ENCODE measurements at regions not wholly inside any gene's neighbourhood (a gene's known extent, or its start where the extent isn't known, plus 50 kb on each side); places are given as distances from the start of the nearest gene placed in this dataset.
"Not testable (repeated sequence)": the region's sequence is repeated elsewhere in the genome, so short reads cannot be mapped to it uniquely, and the experiment has no call there.

GRCh38 chr3:63092515-63092914 lies 185.6 kb upstream of the SYNPR start:
- DNase-seq (ENCODE audit: low read depth in 4 of 4, low spot score in 2 of 4): no peak

- DNase-seq (ENCODE audit: low read depth in 4 of 4, low spot score in 2 of 4): no peak
These were observed 183.3 kb upstream of the SYNPR start for GRCh38 chr3:63094642-63095408.

GRCh38 chr3:63096248-63097058 lies 181.7 kb upstream of the SYNPR start:
- no peak for DNase-seq (ENCODE audit: low read depth in 4 of 4, low spot score in 2 of 4)

GRCh38 chr3:63097396-63097795 lies 180.7 kb upstream of the SYNPR start:
- no peak for DNase-seq (ENCODE audit: low read depth in 4 of 4, low spot score in 2 of 4)

- DNase-seq (ENCODE audit: low read depth in 4 of 4, low spot score in 2 of 4): no peak
These were observed 161.2 kb upstream of the SYNPR start for GRCh38 chr3:63116922-63117321.

DNA sequence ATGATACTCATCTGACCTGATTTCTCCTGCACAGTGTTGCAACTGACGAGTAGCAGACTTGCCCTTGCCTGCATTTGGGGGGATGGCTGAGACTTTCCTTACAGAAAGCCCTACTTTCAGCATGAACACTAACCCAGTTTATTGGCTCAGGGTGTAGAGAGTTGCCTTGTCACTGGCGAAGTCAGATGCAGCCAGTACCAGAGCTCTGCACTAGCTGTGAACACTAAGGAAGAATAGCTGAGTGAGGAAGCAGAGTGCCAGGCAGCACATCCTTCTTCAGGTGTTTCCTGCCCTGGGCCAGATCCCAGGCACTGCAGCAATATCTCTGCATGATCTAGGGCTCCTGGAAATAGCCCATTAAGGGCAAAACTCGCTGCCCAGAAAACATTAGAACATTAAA lies 154.0 kb upstream of the SYNPR start:
- DNase-seq (ENCODE audit: low read depth in 4 of 4, low spot score in 2 of 4): no peak

DNA sequence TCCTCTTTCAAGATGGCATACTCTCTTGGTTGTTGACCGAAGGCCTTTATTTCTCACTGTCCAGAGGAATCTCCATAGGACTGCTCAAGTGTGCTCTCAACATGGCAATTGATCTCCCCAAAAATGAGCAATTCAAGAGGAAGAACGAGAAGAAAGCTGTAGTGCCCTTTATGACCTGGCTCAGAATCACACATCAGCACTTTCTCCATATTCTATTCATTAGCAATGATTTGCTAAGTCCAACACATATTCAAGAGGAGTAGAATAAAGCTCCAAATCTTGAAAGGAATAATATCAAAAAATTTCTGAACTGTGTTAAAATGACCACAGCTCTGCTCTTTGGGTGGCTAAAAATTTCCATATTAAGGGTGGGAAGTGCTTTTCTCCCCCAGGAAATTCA lies 151.6 kb upstream of the SYNPR start:
- DNase-seq (ENCODE audit: low read depth in 4 of 4, low spot score in 2 of 4): no peak

GRCh38 chr3:63128380-63128779 lies 149.7 kb upstream of the SYNPR start:
- no peak for DNase-seq (ENCODE audit: low read depth in 4 of 4, low spot score in 2 of 4)

DNA sequence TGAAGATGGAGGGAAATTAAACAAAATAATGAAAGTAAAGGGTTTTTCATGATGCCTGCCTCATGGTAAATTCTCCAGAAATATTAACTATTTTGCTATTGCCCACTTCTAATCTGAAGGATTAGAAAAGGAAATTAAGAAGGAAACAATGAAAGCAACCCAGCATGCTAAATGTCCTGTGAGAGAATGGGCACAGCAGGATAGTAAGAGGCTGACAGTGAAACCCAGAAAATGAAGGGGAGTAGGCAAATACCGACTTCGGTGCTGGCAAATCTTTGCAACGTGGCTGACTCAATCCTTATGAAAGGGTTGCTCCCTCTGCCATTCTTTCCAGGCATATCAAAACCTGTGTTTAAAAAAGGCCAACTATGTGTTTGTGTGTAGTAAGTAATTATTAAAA lies 147.5 kb upstream of the SYNPR start:
- DNase-seq (ENCODE audit: low read depth in 4 of 4, low spot score in 2 of 4): no peak

GRCh38 chr3:63132461-63133250 lies 145.5 kb upstream of the SYNPR start:
- no peak for DNase-seq (ENCODE audit: low read depth in 4 of 4, low spot score in 2 of 4)

- DNase-seq (ENCODE audit: low read depth in 4 of 4, low spot score in 2 of 4): no peak
These were observed 142.7 kb upstream of the SYNPR start for GRCh38 chr3:63135367-63135766.

GRCh38 chr3:63136249-63136648 lies 141.9 kb upstream of the SYNPR start:
- DNase-seq (ENCODE audit: low read depth in 4 of 4, low spot score in 2 of 4): not testable (repeated sequence)

- DNase-seq (ENCODE audit: low read depth in 4 of 4, low spot score in 2 of 4): no peak
These were observed 135.4 kb upstream of the SYNPR start for GRCh38 chr3:63142681-63143080.

DNA sequence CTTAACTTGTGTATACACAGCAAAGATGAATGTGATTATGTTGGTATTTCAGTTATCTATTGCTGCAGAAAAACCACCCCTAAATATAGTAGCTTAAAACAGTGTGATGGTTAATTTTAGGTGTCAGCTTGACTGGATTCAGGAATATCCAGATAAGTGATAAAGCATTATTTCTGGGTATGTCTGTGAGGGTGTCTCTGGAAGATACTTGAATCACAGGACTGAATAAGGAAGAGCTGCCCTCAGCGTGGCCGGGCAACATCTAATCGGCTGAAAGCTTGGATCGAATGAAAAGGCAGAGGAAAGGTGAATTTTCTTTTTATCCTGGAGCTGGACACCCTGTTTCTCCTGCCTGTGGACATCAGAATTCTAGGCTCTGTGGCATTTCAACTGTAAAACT lies 132.0 kb upstream of the SYNPR start:
- DNase-seq (ENCODE audit: low read depth in 4 of 4, low spot score in 2 of 4): no peak

DNA sequence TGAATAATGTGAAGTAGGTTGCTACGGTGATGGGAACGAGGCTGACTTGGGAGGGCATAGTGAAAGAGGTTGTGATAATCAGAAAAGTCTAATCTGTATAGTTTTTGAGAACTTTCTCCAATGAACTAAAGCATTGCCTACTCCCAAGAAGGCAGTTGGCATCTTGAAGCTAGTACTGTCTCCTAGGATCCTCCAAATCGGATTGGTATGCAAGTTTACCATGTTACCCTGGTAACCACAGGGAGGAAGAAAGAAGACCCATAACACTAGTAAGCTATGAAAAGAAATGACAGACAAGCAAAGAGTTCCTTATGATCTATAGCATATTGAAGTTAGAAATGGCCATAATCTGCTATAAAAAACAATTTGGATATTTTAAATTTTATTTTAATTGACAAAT lies 127.2 kb upstream of the SYNPR start:
- no peak for DNase-seq (ENCODE audit: low read depth in 4 of 4, low spot score in 2 of 4)

DNA sequence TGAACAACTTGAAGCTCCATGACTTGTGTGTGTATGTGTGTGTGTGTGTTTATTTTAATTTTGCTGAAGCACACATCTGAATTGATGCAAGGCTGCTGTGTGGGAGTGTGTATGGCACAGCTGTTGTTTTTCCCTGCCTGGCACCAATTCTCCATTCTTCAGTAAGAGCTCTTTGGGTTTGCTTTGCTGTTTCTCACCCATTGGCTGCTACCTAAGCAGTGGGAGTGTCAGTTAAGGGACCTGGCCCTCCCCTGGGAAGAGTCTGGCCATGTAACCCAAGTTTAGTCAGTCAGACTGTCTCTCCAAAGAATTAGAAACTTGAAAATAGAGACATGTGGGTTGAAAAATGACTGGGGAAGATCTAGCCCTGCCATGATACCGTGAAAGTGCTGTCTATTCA lies 126.2 kb upstream of the SYNPR start:
- no peak for DNase-seq (ENCODE audit: low read depth in 4 of 4, low spot score in 2 of 4)

DNA sequence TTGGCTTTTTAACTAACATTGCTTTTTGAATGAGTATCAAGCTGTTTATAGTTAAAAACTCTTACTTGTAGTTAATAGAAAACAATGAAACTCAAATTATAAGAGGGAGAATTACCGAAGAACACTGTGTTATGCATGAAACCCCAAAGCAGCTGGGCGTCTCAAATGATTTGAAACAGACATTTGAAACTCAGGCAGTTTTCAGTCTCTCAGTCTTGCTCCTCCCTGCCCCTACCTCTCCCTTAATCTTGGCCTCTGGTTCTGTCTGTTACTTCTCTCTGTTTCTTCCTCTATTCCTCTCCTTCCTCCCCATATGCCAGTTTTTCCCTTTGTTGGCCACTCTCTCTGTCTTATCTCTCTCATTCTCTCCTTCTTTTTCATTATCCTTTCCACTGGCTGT lies 118.3 kb upstream of the SYNPR start:
- no peak for DNase-seq (ENCODE audit: low read depth in 4 of 4, low spot score in 2 of 4)

- DNase-seq (ENCODE audit: low read depth in 4 of 4, low spot score in 2 of 4): no peak
These were observed 111.0 kb upstream of the SYNPR start for GRCh38 chr3:63167113-63167512.

- no peak for DNase-seq (ENCODE audit: low read depth in 4 of 4, low spot score in 2 of 4)
These were observed 109.9 kb upstream of the SYNPR start for GRCh38 chr3:63168179-63168578.

DNA sequence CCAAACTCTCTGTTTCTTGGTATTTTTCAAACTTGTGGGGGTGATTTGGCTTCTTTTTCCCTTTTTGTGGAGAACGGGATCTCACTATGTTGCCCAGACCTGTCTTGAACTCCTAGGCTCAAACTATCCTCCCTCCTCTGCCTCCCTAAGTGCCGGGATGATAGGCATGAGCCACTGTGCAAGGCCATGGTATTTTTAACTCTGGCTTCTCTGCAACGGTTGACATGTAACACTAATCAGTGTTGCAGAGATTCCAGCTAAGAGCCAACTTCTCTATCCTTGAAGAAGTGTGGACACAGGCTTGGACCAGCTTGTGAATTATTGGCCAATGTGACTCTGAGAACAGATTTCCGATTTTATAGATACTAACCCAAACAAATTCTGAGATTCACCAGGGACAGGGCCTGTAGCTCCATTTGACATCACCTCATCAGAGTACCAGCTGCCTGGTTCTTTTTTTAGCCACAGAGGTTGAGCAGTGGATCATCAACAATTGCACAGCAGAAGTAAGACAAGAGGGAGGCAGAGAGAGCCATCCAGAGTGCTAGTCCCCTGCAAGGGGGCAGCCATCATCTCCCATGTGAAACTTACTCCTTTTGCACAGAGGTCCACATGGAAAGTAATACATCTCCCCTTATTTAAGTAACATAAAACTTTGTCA lies 98.1 kb upstream of the SYNPR start:
- no peak for DNase-seq (ENCODE audit: low read depth in 4 of 4, low spot score in 2 of 4)

DNA sequence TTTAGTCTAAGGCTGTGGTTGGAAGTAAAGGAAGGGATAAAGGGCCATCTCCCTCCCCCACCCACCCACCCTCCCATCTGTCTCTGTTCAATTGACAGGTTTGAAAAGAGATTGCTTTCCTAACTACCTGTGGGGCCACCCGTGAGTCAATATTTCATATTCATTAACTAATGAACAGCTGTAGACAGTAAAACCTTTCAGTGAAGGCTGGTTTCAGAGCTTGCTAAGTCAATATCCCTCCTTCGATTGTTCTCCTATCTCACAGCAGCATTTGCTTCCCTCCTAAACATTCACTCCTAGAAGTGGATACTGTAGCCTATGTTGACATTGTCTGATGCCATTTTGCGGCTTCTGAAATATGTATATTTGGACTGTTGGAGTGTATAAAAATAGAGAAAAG lies 85.9 kb upstream of the SYNPR start:
- no peak for DNase-seq (ENCODE audit: low read depth in 4 of 4, low spot score in 2 of 4)

Measured in left renal cortex interstitium (tissue), 4 donors.